Subcutaneous abdominal adipose tissue (tissue), 5 donors: ENCODE measurements at regions not wholly inside any gene's neighbourhood (a gene's known extent, or its start where the extent isn't known, plus 50 kb on each side); places are given as distances from the start of the nearest gene placed in this dataset.

ENCODE experiments used
- H3K27ac ChIP-seq: one replicate; pipeline ENCODE4 v1.7.0; 2013; ENCODE audit warnings: low read depth, mild to moderate bottlenecking, inconsistent platforms, low read length, moderate library complexity
- H3K27me3 ChIP-seq, 5 donors: one replicate each; pipeline ENCODE4 v1.7.0; 2013; ENCODE audit warnings: low read length in 5 of 5, inconsistent platforms in 1 of 5; ENCODE audit not compliant: control insufficient read depth in 5 of 5, insufficient read depth in 4 of 5
- H3K36me3 ChIP-seq, 5 donors: one replicate each; pipeline ENCODE4 v1.7.0; 2013; ENCODE audit warnings: low read length in 5 of 5; ENCODE audit not compliant: control insufficient read depth in 5 of 5, insufficient read depth in 5 of 5
- H3K4me1 ChIP-seq, 5 donors: one replicate each; pipeline ENCODE4 v1.7.0; 2013; ENCODE audit warnings: low read length in 5 of 5, mild to moderate bottlenecking in 3 of 5, moderate library complexity in 1 of 5; ENCODE audit not compliant: control insufficient read depth in 5 of 5, insufficient read depth in 5 of 5
- H3K4me3 ChIP-seq, 5 donors: one replicate each; pipeline ENCODE4 v1.7.0; 2013; ENCODE audit warnings: low read length in 5 of 5, low read depth in 1 of 5
- H3K9ac ChIP-seq, 5 donors: one replicate each; pipeline ENCODE4 v1.7.0; 2013; ENCODE audit warnings: low read length in 5 of 5, mild to moderate bottlenecking in 4 of 5, moderate library complexity in 3 of 5
- H3K9me3 ChIP-seq, 5 donors: one replicate each; pipeline ENCODE4 v1.7.0; 2013; ENCODE audit warnings: low read length in 5 of 5; ENCODE audit not compliant: control insufficient read depth in 5 of 5
- donor health status: healthy.
- donor health status: healthy.
- donor health status: healthy.
- donor health status: healthy.
- donor health status: healthy.

DNA sequence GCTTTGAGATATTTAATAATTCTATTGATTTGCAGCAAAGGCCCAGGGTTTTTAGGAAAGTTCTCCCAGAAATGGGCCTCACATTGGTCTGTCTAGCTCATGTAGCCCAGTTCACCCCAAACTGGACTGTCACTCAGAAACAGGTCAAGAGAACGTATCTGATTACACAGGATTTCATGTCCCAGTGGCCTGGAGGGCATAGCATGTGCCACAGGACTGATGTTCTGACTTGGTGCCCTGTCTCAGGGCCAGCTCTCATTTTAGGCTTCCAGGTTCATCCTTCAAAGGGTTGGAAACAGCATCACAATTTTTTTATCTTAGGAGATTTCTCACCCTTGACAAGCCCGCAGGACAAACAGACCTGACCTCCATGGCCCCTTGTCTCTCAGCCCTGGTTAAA, 398.4 kb upstream of the AZI2 start:
- Histone ChIP-seq H3K27me3 (no peaks in the 10 kb centered on the region), H3K9ac (no peak overlapping the region), H3K9me3 (peaks cover 0 to 14% (median 5%) of the 10 kb centered on the region in 5 donors), H3K27ac (no peak overlapping the region), H3K4me3 (no peak overlapping the region), H3K4me1 (no peaks in the 10 kb centered on the region), H3K36me3 (no peaks in the 10 kb centered on the region)

- Histone ChIP-seq H3K27ac (no peak overlapping the region), H3K9me3 (peaks cover 0 to 14% (median 7%) of the 10 kb centered on the region in 5 donors), H3K36me3 (no peaks in the 10 kb centered on the region), H3K4me3 (no peak overlapping the region), H3K9ac (no peak overlapping the region), H3K27me3 (no peaks in the 10 kb centered on the region), H3K4me1 (no peaks in the 10 kb centered on the region)
Measured at GRCh38 chr3:28751864-28752263, 403.2 kb upstream of the AZI2 start.

DNA sequence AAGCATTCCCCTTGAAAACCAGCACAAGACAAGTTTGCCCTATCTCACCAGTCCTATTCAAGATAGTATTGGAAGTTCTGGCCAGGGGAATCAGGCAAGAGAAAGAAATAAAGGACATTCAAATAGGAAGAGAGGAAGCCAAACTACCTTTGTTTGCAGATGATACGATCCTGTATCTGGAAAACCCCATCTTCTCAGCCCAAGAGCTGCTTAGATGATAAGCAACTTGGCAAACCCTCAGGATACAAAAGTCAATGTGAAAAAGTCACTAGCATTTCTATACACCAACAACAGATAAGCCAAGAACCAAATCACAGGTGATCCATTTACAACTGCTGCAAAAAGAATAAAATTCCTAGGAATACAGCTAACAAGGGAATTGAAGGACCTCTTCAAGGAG, 403.7 kb upstream of the AZI2 start:
- Histone ChIP-seq H3K4me1 (peaks cover 0 to under 1% (median 0%) of the 10 kb centered on the region in 5 donors), H3K9me3 (peaks cover 0 to 14% (median 7%) of the 10 kb centered on the region in 5 donors)

GRCh38 chr3:28756056-28756455, 407.4 kb upstream of the AZI2 start:
- H3K27me3 ChIP-seq: no peaks in the 10 kb centered on the region
- no peak overlapping the region for H3K27ac ChIP-seq
- H3K9me3 ChIP-seq: peaks cover 0 to 4% (median 0%) of the 10 kb centered on the region in 5 donors
- H3K4me3 ChIP-seq: no peak overlapping the region
- peaks cover 0 to 3% (median 0%) of the 10 kb centered on the region in 5 donors for H3K4me1 ChIP-seq
- no peaks in the 10 kb centered on the region for H3K36me3 ChIP-seq
- no peak overlapping the region for H3K9ac ChIP-seq

More for the DNA sequence above, 403.7 kb upstream of the AZI2 start:
- Histone ChIP-seq H3K36me3 (no peaks in the 10 kb centered on the region), H3K9ac (no peak overlapping the region), H3K27me3 (no peaks in the 10 kb centered on the region), H3K27ac (no peak overlapping the region), H3K4me3 (no peak overlapping the region)

GRCh38 chr3:28758115-28758514, 409.5 kb upstream of the AZI2 start:
- no peak overlapping the region for H3K4me3 ChIP-seq
- no peak overlapping the region for H3K27ac ChIP-seq
- H3K36me3 ChIP-seq: no peaks in the 10 kb centered on the region
- no peaks in the 10 kb centered on the region for H3K27me3 ChIP-seq
- peaks cover 0 to 3% (median 0%) of the 10 kb centered on the region in 5 donors for H3K9me3 ChIP-seq
- H3K4me1 ChIP-seq: peaks cover 0 to 3% (median 0%) of the 10 kb centered on the region in 5 donors
- no peak overlapping the region for H3K9ac ChIP-seq

DNA sequence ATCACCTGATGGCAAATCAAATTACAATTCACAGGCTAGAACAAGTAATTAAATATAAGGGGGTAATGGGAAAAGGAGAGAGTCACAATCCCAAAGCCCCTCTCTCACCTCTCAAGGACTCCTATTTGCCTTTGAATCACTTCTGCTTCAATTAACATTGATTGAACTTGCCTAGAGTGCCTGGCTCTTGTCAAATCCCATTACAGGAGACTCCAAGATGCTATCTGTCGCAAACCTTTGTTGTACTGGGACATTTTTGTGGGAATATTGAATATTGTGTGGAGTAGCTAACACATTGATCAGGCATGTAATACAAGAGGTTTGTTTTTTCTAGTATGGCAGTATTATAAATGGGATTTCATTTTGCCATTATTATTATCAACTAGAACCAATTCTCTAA, 412.8 kb upstream of the AZI2 start:
- Histone ChIP-seq H3K27me3 (no peaks in the 10 kb centered on the region), H3K4me3 (no peak overlapping the region), H3K9ac (no peak overlapping the region), H3K36me3 (no peaks in the 10 kb centered on the region), H3K4me1 (peaks cover 0 to 3% (median 0%) of the 10 kb centered on the region in 5 donors), H3K9me3 (no peaks in the 10 kb centered on the region), H3K27ac (no peak overlapping the region)

DNA sequence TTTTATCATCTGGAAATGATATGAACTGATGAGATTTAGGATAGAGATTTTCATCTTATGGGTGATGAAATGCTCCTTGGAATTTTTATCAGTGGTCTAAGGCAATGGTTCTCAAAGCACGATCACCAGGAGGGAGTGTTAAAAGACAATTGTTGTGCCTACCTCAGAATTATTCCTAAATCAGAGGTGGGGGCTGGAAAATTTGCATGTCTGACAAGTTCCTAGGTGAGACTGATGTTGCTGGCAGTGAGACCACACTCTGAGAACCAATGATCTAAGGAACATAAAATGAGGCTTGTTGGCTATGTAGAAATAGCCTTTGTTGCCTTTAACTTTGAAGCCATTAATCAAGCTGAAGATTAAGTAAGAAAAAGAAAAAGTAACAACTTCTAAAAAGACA, 416.6 kb upstream of the AZI2 start:
- H3K27me3 ChIP-seq: no peaks in the 10 kb centered on the region
- H3K9ac ChIP-seq: no peak overlapping the region
- H3K9me3 ChIP-seq: peaks cover 0 to 8% (median 5%) of the 10 kb centered on the region in 5 donors
- H3K27ac ChIP-seq: no peak overlapping the region
- no peaks in the 10 kb centered on the region for H3K4me1 ChIP-seq
- no peaks in the 10 kb centered on the region for H3K36me3 ChIP-seq
- H3K4me3 ChIP-seq: no peak overlapping the region

GRCh38 chr3:28768439-28768838, 419.8 kb upstream of the AZI2 start:
- Histone ChIP-seq H3K4me1 (no peaks in the 10 kb centered on the region), H3K36me3 (no peaks in the 10 kb centered on the region), H3K4me3 (no peak overlapping the region), H3K9ac (no peak overlapping the region), H3K9me3 (peaks cover 8 to 24% (median 19%) of the 10 kb centered on the region in 5 donors), H3K27ac (no peak overlapping the region), H3K27me3 (no peaks in the 10 kb centered on the region)

DNA sequence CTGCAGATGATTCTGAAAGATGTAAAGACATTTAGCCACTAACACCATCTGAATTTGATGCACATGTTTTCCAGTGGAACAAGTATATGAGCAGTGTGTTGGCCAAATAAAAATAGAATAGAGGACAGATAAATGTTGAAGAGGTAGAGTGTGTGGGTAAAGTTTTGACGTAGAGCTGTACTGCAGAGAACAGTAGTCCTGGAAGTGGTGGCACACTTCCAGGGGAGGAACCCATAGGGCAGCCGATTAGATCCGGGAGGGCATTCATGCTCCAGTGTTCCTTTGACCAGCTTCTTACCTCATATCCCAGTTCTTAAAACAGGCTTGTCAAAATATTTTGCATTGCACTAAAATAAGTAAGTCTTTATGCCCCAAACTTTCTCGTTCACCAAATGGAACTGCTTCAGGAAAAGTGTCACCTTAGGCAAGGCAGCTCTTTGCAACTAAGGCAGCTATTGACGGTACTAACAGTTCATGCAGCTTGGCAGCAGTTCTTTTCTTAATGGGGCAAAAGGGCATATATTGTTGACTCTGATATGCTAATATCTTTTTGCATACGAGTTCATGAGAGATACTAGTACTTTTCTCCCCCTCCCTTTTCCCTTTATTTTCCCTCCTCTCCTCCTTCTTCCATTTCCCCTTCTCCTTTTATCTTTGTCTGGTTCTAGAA, 429.3 kb upstream of the AZI2 start:
- Histone ChIP-seq H3K9ac (no peak overlapping the region), H3K9me3 (peaks cover 0 to 4% (median 0%) of the 10 kb centered on the region in 5 donors), H3K27me3 (no peaks in the 10 kb centered on the region), H3K36me3 (no peaks in the 10 kb centered on the region), H3K4me3 (no peak overlapping the region), H3K27ac (no peak overlapping the region), H3K4me1 (no peaks in the 10 kb centered on the region)

DNA sequence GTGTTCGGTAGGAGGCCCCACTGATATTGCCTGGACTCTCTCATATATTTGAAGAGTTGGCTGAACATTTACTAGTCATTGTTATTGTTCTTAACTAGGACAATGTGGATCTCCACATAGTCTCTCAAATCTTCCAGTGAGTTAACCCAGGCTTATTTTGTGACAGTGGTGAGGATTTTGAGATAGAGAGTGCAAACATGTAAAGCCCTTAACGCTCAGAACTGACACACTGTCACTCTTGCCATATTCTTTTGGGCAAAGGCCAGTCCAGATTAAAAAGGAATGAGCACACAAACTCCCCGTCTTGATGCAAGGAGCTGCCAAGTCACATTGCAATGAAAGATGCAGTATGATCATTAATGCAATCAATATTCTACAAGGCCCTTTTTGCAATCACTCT, 431.9 kb upstream of the AZI2 start:
- H3K27me3 ChIP-seq: no peaks in the 10 kb centered on the region
- H3K4me3 ChIP-seq: no peak overlapping the region
- no peaks in the 10 kb centered on the region for H3K36me3 ChIP-seq
- H3K27ac ChIP-seq: no peak overlapping the region
- H3K9me3 ChIP-seq: no peaks in the 10 kb centered on the region
- no peaks in the 10 kb centered on the region for H3K4me1 ChIP-seq
- H3K9ac ChIP-seq: no peak overlapping the region
